GM19468 (cell line): ENCODE measurements at regions not wholly inside any gene's neighbourhood (a gene's known extent, or its start where the extent isn't known, plus 50 kb on each side); places are given as distances from the start of the nearest gene placed in this dataset.
"Not testable (repeated sequence)": the region's sequence is repeated elsewhere in the genome, so short reads cannot be mapped to it uniquely, and the experiment has no call there.

Source experiments
- ATAC-seq: cut with Tn5 transposase; IDR thresholded peaks from one replicate; pipeline ENCODE4 v1.9.1; 2021; ENCODE audit warnings: mild to moderate bottlenecking, moderate library complexity, moderate number of reproducible peaks; ENCODE audit not compliant: unreplicated experiment; ENCODE audit errors: extremely low read depth

DNA sequence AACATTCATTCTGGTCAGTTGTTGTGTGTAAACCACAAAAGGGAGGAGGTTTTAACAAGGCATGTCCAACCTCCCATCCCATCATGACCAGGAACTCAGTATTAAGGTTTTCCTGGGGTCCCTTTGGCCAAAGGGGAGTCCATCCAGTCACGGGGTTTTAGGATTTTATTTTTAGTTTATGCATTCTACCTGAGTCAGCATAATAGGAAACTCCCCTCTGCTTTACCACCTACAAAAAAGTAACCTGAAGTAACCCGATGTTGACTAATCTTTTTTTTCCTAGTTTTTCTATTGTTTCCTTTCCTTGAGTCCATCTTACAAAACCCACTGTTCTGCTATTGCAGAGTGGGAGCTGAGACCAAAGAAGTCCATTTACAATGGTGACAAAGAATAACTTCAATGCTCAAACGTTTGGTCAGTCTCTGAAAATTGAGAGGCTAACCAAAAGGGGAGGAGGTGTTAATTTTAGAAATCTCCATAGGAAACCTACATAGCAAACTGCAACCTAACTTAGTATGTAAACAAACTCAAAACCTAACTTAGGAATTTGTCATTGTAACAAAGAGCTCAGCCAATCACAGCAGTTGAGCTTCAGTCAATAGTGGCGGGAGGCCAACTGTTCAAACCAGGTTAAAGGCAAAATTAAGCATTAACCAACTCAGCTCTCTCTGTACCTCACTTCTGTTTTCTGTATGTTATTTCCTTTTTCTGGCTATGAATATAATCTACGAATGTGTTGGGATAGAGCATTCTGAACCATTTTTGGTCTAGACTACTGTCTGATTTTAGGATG is 1954.1 kb downstream of the PCDH9 start:
- ATAC-seq = no peak

DNA sequence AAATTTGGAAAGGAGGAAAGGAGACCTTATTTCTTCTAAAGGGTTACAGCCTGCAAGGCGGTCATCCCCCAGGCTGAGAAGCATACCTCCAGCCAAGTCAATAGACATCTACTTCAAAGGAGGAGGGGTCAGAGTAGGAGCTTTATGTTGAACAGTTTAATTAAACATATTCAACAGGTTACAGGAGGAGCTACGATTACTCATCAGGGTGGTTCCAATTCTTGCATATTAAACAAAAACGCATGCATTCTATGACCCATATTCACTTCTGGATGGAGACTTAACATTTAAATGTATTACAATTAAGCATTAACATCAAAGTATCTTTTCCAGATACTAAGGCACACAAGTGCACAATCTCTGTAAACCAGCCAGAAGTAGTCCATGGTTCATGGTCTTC is 1955.0 kb downstream of the PCDH9 start:
- no peak for ATAC-seq

DNA sequence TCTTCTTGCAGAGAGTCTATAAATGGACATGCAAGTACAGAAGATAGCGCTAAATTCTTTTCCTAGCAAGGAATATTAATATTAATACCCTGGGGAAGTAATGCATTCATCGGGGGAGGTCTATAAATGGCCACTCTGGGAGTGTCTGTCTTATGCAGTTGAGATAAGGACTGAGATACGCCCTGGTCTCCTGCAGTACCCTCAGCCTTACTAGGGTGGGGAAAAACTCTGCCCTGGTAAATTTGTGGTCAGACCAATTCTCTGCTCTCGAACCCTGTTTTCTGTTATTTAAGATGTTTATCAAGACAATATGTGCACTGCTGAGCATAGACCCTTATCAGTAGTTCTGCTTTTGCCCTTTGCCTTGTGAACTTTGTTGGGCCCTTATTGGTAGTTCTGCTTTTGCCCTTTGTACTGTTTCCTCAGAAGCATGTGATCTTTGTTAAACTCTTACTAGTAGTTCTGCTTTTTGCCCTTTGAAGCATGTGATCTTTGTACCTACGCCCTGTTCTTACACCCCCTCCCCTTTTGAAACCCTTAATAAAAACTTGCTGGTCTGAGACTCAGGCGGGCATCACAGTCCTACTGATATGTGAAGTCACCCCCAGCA is 1956.2 kb downstream of the PCDH9 start:
- ATAC-seq = not testable (repeated sequence)

DNA sequence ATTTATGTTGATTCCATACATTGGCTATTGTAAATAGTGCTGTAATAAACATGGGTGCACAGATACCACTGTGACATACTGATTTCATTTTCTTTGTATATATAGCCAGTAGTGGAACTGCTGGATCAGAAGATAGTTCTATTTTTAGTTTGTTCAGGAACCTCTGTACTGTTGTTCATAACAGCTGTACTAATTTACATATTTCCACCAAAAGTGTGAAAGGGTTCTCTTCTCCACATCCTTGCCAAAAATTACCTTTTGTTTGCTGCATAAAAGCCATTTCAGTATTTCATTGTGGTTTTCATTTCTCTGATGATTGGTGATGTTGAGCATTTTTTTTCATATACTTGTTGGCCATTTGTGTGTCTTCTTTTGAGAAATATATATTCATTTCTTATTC is 1962.1 kb downstream of the PCDH9 start:
- no peak for ATAC-seq

DNA sequence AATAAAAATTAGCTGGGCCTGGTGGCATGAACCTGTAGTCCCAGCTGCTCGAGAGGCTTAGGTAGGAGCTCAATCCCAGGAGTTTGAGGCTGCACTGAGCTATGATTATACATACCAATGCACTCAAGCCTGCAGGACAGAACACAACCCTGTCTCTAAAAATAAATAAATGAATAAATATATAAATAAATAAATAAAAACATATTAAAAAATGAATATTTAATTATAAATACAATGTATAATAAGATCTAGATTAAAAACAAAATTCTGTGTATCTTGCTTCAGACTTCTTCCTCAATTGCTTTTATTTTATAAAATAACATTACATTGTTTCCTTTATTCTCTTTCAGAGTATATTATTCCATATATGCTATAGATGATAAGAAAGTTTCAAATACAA is 1964.1 kb downstream of the PCDH9 start:
- no peak for ATAC-seq

DNA sequence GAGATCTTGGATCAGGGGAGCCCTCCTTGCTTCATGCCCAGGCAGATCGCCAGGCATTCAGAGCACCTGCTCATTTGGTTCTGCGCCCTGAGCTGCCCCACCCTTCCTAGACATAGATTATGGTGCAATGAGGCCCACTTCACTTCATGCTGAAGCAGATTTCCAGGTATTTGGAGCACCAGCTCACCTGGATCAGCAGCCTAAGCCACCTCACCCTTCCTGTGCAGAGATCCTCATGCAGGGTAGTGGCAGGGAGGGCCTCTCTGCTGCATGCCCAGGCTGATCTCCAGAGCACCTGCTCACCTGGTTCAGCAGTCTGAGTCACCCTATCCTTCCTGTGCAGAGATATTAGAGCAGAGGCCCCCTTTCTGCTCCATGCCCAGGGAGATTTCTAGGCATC is 1966.1 kb downstream of the PCDH9 start:
- no peak for ATAC-seq

DNA sequence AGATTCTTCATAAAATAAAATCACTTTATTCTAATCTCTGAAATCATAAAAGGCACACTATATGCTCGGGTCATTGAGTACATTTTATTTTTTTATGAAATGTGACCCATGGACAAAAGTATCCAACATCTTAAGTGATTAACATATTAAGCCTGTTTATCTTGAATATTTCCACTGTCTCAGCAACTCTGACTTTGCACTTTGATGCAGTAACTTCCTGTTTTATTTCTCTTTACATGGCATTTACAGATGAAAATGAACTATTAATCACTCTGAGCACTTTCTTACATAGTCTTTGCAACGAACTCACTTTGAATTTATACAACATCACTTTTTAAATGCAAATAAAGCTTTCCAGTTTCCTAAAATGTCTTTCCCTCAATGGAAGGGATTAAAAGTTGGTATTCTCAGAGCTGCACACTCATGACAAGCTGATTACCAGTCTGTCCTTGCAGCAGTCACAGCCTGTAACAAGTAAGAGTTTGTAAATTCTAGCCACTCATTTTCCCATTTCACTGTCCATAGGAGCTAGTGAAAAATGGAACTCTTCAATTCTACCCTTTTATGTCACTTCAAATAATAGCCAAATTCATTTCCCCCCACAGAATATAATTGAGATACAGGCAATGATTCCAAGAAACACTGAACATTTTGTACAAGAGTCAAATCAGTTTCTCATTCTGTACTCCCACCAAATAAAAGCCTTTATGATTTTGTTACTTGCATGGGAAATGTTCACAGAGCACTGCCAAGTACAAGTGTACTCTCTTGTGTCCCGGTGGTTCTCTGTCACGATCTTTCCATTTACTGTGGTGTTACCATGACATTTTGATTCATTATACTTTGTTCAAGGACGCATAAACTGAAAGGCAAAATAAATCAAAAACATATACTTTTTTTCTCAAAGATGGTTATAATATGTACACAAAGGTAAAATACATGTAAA is 1968.9 kb downstream of the PCDH9 start:
- ATAC-seq = no peak

DNA sequence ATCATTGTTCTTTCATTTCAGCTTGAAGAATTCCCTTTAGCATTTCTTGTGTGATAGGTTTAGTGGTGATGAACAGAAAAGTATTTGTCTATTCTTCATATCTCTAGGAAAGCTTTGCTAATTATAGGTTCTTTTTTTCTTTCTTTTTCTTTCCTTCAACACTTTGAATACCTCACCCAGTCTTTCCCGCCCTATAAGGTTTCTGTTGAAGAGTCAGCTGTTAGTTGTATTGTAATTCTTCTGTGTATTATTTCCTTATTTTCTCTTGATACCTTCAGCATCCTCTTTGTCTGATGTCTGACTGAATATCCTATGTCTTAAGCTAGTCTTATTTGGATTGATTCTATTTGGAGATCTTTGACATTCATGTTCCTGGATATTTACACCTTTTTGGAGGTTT is 1989.4 kb downstream of the PCDH9 start:
- ATAC-seq = no peak

DNA sequence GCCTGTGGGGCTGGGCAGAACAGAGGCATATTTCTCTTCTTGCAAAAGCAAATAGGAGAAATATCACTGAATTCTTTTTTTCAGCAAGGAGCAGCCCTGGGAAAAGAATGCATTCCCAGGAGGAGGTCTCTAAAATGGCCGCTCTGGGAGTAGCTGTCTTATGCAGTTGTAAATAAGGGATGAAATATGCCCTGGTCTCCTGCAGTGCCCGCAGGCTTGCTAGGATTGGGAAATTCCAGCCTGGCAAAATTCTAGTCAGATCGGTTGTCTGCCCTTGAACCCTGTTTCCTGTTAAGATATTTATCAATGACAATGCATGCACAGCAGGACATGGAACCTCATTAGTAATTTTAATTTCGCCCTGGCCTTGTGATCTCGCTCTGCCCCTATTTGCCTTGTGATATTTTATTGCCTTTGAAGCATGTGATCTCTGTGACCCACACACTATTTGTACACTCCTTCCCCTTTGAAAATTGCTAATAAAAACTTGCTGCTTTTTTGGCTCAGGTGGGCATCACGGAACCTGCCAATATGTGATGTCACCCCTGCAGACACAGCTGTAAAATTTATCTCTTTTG is 1993.2 kb downstream of the PCDH9 start:
- ATAC-seq = no peak

DNA sequence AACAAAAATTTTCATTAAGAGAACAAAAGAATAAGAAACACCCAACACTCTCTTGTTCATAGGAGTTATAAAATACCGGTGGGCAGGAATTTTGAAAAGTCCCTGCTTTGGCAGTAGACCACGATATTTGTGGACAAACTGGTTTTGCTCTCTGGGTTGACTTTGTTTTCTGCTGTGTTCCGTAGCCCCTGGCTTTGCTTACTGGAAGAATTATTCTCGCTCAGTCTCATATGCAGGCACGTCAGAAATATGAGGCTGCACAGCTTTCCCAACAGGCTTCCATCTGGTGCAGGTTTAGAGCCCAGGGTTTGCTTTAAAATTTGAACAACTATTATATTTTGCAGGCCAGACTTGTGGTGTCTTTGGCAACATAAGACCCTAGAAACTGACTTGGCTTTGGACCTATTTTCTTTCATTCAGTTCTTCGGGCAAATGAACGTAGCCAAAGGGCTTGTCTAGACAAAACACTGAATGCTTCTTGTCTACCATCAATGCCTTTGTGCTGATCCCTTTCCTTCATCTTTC is 2012.6 kb downstream of the PCDH9 start:
- ATAC-seq = no peak

DNA sequence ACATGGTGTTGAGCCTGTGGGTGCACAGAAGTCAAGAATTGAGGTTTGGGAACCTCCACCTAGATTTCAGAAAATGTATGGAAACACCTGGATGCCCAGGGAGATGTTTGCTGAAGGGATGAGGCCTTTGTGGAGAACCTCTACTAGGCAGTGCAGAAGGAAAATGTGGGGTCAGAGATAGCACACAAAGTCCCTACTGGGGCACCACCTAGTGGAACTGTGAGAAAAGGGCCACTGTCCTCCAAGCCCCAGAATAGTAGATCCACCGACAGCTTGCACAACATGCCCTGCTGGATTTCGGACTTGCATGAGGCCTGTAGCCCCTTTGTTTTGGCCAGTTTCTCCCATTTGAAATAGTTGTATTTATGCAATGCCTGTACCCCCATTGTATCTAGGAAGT is 2027.3 kb downstream of the PCDH9 start:
- ATAC-seq = not testable (repeated sequence)

DNA sequence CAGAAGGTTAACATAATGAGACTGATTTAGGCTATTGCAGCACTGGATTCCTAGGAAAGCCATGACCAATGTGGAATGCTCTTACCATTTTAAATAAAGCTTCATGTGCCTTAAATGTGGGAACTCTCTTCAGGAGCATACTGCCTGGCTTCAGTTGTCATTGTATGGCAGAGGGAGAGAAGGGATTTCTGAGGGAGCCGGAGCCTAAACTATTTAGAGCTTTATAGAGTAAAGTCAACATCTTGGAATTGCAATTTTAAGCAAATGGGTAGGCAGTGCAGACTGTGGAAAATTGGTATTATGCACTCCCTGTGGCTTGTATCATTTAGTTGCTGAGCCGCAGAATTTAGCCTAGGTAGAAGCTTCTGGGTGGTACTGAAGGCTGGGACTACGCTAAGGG is 2041.4 kb downstream of the PCDH9 start:
- no peak for ATAC-seq

DNA sequence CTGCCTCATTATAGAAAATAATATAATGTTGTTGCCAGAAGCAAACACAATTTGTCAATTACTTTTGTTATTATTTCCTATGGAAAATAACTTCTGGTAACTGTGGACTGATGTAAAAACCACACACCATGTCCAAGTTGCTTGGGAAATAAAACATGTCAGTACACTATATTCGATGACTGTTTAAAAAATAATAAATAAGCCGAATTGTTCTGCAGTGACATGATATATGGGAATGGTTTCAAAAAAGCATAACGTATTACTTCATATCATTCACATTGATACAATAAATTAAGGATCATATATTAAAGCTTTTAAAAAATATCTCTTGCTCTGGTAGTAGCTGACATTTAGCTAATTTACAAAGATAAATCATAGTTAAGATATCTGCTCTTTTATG is 2062.1 kb downstream of the PCDH9 start:
- no peak for ATAC-seq

DNA sequence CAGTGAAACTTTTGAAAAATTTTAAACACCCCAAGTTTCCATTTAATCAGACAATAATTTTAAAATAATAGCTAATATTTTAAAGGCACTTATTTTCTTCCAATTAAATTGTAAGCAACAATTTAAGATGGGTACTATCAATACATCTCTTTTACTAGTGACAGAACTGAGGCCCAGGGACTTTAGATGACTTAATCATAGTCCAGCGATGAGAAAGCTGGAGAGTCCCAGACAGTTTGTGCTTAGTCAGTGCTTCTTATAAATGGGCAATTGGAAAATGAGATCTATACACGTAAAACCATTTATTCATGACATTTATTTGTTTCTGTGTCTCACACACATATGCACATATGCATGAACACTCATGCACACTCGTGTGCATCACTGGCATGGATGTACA is 2063.5 kb downstream of the PCDH9 start:
- ATAC-seq = no peak

DNA sequence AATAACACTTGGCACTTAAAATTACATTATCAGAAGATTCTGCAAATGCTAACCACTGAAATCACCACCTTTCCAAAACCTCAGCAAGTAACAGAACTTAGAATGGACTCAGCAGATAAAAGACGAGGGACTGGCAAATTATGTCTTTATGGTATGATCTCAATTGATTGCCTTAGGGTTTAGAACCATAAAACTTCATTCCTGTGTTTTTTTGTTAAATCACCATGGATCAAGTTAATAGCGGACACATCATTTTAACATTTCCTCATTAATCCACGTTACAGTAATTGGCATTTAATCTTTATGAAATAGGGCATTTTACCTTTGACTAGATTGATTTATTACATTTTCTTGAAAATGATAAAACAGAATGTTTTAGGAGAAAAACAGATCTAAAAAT is 2070.3 kb downstream of the PCDH9 start:
- no peak for ATAC-seq

DNA sequence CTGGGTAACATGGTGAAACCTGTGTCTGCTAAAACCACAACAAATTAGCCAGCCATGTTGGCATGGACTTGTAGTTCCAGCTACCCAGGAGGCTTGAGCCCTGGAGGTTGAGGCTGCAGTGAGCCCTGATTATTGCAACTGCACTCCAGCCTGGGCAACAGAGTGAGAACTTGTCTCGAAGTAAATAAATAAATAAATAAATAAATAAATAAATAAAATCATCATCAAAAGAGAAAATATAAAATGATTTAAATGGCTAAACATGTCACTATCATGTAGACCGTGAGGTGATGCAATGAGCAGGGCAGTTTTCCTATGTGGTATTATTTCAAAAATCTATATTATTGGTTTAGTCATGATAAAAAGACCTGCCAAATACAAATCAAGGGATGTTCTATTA is 2074.3 kb downstream of the PCDH9 start:
- no peak for ATAC-seq

DNA sequence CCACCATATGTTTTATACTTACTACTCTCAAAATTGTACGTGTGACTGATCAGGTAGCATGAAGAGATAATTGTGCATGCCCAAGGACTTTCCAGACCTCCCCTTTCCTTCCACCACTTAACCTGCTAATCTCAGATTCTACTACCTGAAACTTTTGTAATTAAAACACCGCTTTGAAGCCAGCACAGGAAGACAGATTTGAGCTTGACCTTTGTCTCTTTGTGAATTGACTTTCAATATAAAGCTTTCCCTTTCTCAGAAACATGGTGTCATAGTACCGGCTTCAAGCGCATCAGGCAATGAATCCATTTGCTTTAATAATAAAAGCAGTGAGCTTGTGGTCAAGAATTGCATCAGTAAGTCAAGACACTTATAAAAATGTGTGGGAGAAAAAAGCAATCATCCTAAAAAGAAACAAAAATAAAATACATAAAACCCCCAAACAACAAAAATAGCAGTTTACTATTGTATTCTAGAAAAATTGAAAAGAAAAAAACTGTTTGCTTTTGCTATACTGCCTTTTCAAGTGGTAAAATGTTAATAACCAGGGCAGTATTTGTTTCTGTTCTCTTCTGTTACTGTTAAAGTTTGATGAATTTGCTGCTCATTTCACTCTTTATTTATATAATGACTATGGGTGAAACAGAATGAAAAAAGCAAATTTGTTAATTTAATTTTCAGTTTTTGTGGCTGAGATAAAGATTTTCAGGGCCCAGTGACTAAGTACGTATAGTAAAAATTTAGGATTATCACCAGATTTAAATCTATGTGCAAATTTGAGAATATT is 2075.3 kb downstream of the PCDH9 start:
- ATAC-seq = no peak

DNA sequence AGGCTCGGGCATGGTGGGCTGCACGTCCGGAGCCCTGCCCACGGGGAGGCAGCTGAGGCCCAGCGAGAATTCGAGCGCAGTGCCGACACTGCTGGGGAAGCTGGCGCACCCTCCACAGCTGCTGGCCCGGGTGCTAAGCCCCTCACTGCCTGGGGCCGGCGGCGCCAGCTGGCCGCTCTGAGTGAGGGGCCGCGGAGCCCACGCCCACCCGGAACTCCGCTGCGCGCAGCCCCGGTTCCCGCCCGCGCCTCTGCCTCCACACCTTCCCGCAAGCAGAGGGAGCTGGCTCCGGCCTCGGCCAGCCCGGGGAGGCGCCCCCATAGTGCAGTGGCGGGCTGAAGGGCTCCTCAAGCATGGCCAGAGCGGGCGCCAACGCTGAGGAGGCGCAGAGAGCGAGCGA is 2080.4 kb downstream of the PCDH9 start:
- ATAC-seq = no peak

DNA sequence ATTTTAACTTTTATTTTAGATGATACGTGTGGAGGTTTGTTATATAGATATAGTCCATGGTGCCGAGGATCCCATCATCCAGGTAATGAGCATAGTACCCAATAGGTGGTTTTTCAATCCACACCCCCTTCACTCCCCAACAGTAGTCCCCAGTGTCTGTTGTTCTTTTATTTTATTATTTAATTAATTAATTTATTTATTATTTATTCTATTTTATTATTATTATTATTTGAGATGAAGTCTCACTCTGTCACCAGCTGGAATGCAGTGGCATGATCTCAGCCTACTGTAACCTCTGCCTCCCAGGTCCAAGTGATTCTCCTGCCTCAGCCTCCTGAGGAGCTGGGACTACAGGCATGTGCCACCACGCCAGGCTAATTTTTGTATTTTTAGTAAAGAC is 2086.2 kb downstream of the PCDH9 start:
- no peak for ATAC-seq

DNA sequence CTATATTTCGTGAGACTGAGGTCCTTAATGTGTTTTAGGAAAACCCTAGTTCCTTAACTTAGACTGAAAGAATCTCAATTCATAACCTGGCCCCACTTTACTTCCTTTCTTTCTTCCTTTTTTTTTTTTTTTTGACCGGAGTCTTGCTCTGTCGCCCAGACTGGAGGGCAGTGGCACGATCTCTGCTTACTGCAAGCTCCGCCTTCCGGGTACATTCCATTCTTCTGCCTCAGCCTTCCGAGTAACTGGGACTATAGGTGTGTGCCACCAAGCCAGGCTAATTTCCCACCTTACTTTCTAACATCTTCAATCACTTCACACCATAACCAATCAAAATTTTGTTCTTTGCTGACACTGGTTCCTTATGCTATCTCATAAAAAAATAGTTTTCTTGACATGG is 2097.0 kb downstream of the PCDH9 start:
- ATAC-seq = no peak
